ENCODE measurements at regions not wholly inside any gene's neighbourhood (a gene's known extent, or its start where the extent isn't known, plus 50 kb on each side); places are given as distances from the start of the nearest gene placed in this dataset.

DNA sequence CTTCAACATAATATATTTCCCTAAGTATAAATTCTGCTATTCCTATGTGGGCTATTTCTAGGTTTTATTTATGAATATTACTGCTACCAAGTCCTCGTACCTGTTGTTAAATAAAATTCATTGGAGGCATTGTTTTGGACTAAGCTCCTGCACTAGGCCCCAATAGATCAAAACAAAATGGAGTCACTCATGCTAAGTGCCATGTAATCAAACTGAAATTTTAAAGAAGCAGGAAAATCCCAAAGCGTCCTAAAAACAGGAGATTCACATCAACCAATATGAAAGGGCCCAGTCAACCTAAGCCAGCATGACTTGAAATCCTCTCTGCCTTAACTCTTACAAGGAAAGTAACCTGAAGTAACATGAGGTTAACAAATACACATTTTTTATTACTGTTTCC lies 743.2 kb downstream of the TRAM1L1 start:
- 0% methylated on average over 2 of the region's 2 CpGs for WGBS (ENCODE audit: low lambda C conversion rate)
- no peaks in the 10 kb centered on the region for H3K27me3 ChIP-seq (ENCODE audit: control insufficient read depth in 1 of 2, insufficient read depth in 2 of 2, low read length in 2 of 2)
- CTCF ChIA-PET (ENCODE audit: low intra/inter-chr PET ratio, low total read pairs) = no interaction called here
- no peak overlapping the region for H3K9ac ChIP-seq (ENCODE audit: insufficient read depth, low read depth, low read length)
- FAIRE-seq = no peak
- H2AFZ ChIP-seq (ENCODE audit: low read length) = no peak overlapping the region
- no peak for ATAC-seq
- H3K9me3 ChIP-seq (ENCODE audit: low read length) = no peaks in the 10 kb centered on the region
- no peak for DNase-seq (ENCODE audit: low spot score)
- no peaks in the 10 kb centered on the region for H3K36me3 ChIP-seq (replicated peaks in 1 of 2; ENCODE audit: control insufficient read depth in 1 of 2, insufficient read depth in 2 of 2, low read length in 2 of 2)
- H3K4me3 ChIP-seq (replicated peaks in 1 of 3; ENCODE audit: insufficient read depth in 1 of 3, low read depth in 2 of 3, low read length in 3 of 3) = no peak overlapping the region
- intact Hi-C loops (cut with micrococcal nuclease; ENCODE audit: unreplicated experiment) = no loop called here
- H3K4me1 ChIP-seq (ENCODE audit: insufficient read depth, low read length) = no peaks in the 10 kb centered on the region
- POLR2A ChIA-PET = no interaction called here
- no TSS peak for BruUV-seq (replicated peaks)
- no peaks in the 10 kb centered on the region for H4K20me1 ChIP-seq (ENCODE audit: insufficient read depth, low read length)
- H3K4me2 ChIP-seq (ENCODE audit: low read depth, low read length) = no peak overlapping the region
- in situ Hi-C loops (cut with HindIII; ENCODE audit: extremely low pct_ligation_motif_present, low pct_unique_long_range_greater_than_20kb) = no loop called here
- no peak overlapping the region for H3K27ac ChIP-seq (ENCODE audit: extremely low read length, insufficient read depth, low read length)
- TF ChIP-seq PTBP1 (IDR thresholded peaks at IDR 0.05; ENCODE audit: low read depth, low read length, poor library complexity, severe bottlenecking) (no peak), CEBPB (IDR thresholded peaks at IDR 0.05; ENCODE audit: borderline replicate concordance, low read depth, low read length) (no peak), ZNF350 (CRISPR knock-in tag; IDR thresholded peaks at IDR 0.05; ENCODE audit: borderline replicate concordance, low read depth) (no peak)
- TF ChIP-seq, protein P1, sequence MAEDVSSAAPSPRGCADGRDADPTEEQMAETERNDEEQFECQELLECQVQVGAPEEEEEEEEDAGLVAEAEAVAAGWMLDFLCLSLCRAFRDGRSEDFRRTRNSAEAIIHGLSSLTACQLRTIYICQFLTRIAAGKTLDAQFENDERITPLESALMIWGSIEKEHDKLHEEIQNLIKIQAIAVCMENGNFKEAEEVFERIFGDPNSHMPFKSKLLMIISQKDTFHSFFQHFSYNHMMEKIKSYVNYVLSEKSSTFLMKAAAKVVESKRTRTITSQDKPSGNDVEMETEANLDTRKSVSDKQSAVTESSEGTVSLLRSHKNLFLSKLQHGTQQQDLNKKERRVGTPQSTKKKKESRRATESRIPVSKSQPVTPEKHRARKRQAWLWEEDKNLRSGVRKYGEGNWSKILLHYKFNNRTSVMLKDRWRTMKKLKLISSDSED (CRISPR knock-in tag; IDR thresholded peaks at IDR 0.05) = no peak
- TF ChIP-seq, protein P2, sequence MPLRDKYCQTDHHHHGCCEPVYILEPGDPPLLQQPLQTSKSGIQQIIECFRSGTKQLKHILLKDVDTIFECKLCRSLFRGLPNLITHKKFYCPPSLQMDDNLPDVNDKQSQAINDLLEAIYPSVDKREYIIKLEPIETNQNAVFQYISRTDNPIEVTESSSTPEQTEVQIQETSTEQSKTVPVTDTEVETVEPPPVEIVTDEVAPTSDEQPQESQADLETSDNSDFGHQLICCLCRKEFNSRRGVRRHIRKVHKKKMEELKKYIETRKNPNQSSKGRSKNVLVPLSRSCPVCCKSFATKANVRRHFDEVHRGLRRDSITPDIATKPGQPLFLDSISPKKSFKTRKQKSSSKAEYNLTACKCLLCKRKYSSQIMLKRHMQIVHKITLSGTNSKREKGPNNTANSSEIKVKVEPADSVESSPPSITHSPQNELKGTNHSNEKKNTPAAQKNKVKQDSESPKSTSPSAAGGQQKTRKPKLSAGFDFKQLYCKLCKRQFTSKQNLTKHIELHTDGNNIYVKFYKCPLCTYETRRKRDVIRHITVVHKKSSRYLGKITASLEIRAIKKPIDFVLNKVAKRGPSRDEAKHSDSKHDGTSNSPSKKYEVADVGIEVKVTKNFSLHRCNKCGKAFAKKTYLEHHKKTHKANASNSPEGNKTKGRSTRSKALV (CRISPR knock-in tag; IDR thresholded peaks at IDR 0.05) = no peak
- TF ChIP-seq, protein P3, sequence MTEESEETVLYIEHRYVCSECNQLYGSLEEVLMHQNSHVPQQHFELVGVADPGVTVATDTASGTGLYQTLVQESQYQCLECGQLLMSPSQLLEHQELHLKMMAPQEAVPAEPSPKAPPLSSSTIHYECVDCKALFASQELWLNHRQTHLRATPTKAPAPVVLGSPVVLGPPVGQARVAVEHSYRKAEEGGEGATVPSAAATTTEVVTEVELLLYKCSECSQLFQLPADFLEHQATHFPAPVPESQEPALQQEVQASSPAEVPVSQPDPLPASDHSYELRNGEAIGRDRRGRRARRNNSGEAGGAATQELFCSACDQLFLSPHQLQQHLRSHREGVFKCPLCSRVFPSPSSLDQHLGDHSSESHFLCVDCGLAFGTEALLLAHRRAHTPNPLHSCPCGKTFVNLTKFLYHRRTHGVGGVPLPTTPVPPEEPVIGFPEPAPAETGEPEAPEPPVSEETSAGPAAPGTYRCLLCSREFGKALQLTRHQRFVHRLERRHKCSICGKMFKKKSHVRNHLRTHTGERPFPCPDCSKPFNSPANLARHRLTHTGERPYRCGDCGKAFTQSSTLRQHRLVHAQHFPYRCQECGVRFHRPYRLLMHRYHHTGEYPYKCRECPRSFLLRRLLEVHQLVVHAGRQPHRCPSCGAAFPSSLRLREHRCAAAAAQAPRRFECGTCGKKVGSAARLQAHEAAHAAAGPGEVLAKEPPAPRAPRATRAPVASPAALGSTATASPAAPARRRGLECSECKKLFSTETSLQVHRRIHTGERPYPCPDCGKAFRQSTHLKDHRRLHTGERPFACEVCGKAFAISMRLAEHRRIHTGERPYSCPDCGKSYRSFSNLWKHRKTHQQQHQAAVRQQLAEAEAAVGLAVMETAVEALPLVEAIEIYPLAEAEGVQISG (CRISPR knock-in tag; IDR thresholded peaks at IDR 0.05) = no peak
- H3K79me2 ChIP-seq (ENCODE audit: insufficient read depth, low read length) = no peaks in the 10 kb centered on the region

Measured in HepG2 (cell line).